A673 (cell line): ENCODE measurements at regions not wholly inside any gene's neighbourhood (a gene's known extent, or its start where the extent isn't known, plus 50 kb on each side); places are given as distances from the start of the nearest gene placed in this dataset.
"Not testable (repeated sequence)": the region's sequence is repeated elsewhere in the genome, so short reads cannot be mapped to it uniquely, and the experiment has no call there.

Source experiments
- EZH2 ChIP-seq: fragments of 200-600 bp; sonication (generic); IDR thresholded peaks from 2 replicates; pipeline ENCODE4 v1.6.1; 2017; ENCODE audit warnings: borderline replicate concordance, low read depth, mild to moderate bottlenecking, mixed read lengths, antibody characterized with exemption, low read length; ENCODE audit not compliant: poor library complexity, severe bottlenecking
- TF ChIP-seq, protein P1 (sequence below): fragments of 300-800, 200-600 bp; sonication (generic); conservative IDR thresholded peaks from 2 replicates; pipeline ENCODE4 v1.5.1; 2017; ENCODE audit warnings: low read depth, mild to moderate bottlenecking, antibody characterized with exemption, low read length, moderate library complexity, mixed read lengths

DNA sequence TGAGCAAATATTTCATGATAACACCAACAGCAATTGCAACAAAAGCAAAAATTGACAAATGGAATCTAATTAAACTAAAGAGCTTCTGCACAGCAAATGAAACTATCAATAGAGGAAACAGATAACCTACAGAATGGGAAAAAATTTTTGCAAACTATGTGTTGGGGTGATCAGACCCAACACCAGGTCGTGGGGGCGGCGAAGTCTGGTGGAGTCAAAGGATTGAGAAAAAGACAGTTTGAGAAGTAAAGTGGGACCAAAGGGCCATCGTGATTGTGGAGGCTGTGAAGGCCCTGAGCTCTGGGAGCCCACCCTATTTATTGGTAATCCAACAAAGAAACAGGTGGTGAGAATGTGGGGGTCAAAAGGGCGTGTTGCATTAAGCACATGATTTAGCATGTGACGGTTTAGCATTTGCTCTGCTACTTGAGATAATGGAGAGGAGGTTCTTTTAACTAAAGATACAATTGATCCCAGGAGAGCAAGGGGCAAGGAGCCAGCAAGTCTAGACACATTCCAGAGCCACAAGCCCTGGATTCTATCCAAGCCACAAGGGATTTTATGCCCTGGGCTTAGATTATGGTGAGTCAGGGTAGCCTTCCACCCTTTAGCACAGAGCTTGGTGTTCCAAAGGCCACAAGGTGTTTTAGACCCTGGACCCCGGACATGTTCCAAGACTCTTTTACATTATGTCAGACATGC, 65.5 kb upstream of the VLDLR start:
- TF ChIP-seq, protein P1, sequence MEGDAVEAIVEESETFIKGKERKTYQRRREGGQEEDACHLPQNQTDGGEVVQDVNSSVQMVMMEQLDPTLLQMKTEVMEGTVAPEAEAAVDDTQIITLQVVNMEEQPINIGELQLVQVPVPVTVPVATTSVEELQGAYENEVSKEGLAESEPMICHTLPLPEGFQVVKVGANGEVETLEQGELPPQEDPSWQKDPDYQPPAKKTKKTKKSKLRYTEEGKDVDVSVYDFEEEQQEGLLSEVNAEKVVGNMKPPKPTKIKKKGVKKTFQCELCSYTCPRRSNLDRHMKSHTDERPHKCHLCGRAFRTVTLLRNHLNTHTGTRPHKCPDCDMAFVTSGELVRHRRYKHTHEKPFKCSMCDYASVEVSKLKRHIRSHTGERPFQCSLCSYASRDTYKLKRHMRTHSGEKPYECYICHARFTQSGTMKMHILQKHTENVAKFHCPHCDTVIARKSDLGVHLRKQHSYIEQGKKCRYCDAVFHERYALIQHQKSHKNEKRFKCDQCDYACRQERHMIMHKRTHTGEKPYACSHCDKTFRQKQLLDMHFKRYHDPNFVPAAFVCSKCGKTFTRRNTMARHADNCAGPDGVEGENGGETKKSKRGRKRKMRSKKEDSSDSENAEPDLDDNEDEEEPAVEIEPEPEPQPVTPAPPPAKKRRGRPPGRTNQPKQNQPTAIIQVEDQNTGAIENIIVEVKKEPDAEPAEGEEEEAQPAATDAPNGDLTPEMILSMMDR: not testable (repeated sequence)
- TF ChIP-seq EZH2: not testable (repeated sequence)
